ENCODE measurements at regions not wholly inside any gene's neighbourhood (a gene's known extent, or its start where the extent isn't known, plus 50 kb on each side); places are given as distances from the start of the nearest gene placed in this dataset.
"Not testable (repeated sequence)": the region's sequence is repeated elsewhere in the genome, so short reads cannot be mapped to it uniquely, and the experiment has no call there.

DNA sequence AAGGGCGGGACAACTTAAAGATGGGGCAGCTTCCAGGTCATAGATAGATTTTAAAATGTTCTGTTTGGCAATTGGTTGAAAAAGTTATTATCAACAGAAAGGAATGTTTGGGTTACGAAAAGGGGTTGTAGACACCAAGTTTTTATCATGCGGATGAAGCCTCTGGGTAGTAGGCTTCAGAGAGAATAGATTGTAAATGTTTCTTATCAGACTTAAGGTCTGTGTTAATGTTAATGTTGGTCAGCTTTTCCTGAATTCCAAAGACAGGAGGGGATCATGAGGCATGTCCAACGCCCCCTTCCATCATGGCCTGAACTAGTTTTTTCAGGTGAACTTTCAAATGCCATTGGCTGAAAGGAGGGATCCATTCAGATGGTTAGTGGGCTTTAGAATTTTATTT lies 84.2 kb upstream of the KIF5B start:
- DNase-seq, result no peak

DNA sequence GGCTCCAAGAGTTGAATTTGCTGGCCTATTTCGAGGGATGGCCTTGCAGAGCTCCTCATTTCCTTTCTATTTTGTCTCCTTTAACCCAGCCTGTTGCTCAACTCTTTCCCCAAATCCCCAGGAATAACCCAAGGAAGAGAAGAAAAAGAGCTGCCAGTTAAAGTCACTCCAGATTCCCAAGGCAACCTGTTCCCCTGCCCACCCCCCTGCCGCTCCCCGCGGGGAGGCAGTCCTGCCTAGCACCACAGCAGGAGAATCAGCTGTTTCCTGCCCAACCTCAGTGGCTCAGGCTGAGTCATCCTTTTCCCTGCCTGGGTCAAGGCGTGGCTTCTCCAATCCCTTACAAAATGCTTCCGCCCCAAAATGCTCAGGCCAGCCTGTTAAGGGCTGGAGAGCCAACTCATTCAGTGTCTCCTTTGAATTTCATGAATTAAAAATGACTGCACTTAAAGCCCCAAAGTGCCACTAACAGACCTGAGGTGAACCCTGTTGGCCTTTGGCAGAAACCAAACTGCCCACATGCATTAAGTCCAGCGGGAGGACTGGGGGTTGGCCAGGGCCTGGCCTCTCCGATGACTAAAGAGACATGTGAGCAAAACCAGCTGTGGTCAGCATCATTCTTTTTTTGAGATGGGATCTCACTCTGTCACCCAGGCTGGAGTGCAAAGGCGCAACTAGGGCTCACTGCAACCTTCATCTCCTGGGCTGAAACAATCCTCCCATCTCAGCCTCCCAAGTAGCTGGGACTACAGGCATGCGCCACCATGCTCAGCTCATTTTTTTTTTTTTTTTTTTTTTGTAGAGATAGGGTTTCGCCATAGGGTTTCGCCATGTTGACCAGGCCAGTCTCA lies 83.2 kb upstream of the KIF5B start:
- DNase-seq, result peak in 1 of 2 experiments; percentile 14

DNA sequence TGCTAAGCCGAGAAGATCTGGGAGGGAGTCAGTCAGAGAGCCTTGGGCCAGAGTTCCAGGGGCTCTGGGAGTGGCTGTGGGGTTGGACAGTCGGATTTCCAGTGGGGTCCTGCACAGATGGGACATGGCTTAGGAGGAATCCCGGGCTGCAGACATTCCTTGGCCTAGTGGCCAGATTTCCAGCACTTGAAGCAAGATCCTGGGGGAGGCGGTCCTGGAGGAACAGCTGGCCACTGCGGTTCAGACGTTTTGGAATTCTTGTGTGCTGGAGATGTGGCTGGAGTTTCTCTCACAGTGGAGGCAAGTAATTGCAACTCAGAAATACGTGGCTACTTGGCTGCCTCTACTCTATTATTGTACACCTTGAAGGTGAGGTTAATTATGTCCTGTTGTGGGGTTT lies 80.7 kb upstream of the KIF5B start:
- not testable (repeated sequence) for DNase-seq

DNA sequence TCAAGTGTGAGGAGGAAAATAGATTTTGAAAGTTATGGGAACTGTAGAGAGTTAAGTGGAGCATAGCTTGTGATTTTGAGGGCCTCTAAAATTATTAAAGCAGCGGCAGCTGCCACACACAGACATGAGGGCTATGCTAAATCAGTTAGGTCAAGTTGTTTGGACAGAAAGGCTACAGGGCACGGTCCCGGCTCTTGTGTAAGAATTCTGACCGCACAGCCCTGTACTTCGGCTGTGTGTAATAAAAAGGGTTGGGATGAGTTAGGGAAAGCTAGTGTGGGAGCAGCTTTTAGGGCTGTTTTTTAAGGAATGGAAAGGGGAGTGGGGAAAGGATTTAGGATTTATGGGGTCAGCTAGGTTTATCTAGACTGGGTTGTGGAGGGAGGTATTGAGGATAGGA lies 79.6 kb upstream of the KIF5B start:
- DNase-seq, result not testable (repeated sequence)

DNA sequence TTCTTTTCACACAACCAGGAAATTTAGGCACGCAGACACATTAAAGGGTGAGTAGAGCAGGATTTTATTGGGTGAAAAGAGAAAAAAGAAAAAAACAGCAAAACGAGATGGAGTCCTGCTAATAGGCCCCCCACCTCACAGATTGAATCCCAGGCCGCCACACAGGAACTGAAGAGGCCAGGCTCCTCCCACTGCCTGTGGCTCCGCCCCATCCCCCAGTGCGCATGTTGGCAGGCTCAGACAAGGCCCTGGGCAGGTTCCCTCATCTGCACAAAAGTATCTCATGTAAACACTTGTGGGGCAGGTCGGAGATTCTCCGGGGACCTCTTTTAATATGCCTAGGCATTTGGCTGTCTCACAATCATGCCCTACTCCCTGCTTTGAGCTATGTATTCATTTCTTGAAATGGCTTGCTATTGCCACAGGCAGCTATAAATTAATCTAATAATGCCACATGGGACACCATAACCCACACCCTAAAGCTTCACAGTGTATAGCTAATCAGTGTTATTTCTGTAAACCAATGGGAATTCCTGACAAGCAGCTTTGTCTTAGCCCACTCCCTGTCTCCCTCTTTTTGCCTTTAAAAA lies 76.2 kb upstream of the KIF5B start:
- DNase-seq, result no peak

DNA sequence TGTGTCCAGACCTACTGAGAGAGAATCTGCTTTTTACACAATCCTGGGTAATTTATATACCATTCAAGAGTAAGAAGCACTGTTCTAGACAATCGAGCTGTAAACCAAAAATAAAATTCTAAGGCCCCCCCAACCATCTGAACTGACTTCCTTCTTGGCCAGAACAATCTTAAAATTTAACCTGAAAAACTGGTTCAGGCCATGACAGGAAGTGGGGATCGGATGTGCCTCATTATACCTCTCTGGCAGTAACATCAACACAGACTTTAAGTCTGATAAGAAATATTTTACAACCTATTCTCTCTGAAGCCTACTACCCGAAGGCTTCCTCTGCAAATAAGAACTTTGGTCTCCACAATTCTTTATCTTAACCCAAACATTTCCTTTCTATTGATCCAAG lies 75.2 kb upstream of the KIF5B start:
- DNase-seq, result no peak

DNA sequence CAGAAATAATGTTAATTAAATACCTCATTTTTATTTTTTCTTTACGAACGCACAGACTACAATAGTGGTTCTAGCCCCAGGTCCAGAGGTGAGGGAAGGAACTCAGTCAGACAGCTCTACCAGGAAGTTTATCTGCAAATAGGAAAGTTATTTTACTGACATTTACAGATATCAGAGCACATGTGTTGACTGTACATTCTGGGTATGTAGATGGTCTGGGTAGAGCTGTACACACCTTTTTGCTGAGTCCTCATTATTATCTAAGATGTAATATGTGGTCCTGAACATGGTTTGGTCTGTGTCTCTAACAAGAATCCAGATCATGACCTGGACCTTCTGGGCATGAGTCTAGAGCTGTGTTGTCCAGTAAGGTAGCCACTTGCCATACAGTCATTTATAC lies 74.6 kb upstream of the KIF5B start:
- no peak for DNase-seq

DNA sequence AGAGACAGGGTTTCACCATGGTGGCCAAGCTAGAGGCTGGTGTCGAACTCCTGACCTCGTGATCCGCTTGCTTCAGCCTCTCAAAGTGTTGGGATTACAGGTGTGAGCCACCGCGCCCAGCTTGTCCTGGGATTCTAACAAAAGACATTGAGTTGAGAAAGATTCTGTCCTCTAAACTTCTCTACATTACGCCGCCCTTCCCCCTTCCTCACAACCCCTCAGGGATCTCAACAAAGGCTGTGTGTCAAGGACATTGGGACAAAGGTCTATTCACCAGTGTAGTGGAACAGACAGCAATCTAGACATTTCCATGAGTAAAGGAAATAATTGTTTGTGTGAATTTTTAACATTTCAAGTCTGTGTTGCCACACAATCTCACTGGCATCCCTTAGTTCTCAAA lies 68.8 kb upstream of the KIF5B start:
- no peak for DNase-seq

DNA sequence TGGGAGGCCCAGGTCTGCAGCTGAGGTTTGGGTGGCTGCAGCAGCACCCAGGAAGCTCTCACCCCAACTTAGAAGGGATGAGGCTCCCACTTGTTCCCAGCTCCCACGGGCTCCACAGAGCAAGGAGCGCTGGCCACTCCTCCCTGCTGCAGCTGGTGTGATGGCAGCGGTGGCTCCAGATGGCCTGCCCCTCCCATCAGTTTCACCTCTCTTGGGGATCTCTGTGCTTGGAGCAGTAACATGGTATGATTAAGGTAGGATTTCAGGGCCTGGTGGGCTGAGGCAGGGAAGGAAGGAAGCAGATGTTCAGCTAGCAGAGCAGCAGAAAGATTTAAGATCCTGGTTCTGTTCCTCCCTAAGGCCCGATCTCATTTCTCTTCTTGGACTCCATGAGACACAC lies 66.8 kb upstream of the KIF5B start:
- DNase-seq, result no peak

DNA sequence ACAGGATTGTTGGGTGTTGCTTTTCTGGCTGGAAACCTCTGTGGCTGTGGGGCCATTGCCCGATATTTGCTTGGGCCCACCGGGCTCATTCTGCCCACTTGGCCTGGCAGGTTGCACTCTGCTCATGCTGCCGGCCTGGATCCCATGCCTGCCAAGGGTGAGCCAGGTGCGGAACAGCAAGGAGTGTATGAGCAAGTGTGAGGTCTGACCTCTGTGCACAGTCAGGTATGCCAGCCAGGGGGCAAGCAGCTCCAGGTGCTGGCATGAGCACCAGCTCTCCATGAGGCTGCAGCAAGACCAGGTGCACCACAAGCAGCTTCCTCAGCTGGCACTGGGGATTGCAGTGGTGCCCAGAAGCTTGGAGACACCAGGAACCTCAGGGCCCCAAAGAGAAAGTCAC lies 65.4 kb upstream of the KIF5B start:
- DNase-seq, result no peak

DNA sequence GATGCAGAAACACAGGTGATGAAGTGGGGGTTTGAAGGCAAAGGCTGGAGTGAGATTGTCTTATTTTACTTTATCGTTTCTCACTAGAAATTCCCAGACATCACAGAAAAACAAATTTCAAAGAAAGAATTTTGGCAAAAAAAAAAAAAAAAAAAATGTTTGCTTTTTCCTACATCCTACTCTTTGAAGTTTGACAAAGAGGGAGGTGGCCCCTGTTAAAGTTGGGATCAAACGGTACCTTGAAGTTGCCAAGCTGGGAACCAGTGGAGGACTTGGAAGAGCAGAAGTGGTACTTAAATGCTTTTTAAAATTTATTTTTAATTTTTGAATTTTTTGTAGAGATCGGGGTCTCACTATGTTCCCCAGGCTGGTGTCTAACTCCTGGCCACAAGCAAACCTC lies 63.9 kb upstream of the KIF5B start:
- no peak for DNase-seq

DNA sequence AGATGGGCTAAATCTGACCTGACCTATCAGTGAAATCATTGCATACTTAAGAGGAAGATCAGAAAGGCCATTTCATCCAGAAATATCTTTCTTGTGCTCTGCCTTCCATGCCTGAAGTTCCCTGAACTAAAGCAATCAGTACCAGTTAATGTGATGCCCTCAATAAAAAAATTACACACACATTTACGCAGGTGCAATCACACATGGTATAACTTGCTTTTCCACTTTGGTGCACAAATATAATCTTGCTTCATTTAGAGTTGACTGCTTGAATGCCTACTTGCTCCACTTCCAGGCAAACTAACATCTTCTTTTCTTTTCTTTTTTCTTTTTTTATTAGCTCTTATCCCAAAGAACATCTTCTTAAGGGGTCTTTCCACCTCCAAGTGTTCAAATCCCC lies 58.3 kb upstream of the KIF5B start:
- DNase-seq, result no peak

DNA sequence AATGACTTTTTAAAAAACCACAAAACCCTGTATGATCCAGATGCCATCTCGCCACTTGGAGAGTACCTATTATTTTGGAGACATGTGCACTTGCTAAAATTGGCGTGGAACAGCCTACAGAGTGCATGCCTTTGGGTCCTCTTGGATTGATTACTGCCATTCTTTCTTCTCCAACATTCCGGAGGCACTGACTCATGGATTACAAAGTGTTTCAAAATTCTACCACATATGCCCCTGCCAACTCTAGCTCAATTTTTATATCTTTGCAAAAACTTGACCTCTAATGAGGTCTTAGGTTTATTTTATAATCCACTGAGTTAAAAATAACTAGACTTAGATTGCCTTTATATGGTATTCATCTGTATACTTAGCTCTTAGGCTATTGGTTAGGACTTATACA lies 55.8 kb upstream of the KIF5B start:
- no peak for DNase-seq

DNA sequence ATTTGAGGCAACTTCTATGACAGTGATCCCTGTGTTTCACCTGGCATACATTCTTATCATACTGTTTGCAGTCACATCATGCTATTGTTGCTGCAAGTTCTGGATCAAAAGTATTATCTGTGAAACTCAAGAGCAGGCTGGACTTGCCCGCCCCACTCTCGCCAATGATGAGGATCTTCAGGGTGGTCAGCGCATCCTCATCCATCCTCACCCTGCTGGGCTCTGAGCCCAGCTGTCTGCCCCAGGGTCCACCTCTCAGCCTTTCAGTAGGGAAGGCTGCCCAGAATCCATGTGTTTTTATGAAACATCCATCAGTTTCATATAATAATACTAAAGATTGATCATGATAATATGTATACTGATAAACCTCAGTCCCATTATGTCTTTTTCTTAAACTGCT lies 55.4 kb upstream of the KIF5B start:
- no peak for DNase-seq

DNA sequence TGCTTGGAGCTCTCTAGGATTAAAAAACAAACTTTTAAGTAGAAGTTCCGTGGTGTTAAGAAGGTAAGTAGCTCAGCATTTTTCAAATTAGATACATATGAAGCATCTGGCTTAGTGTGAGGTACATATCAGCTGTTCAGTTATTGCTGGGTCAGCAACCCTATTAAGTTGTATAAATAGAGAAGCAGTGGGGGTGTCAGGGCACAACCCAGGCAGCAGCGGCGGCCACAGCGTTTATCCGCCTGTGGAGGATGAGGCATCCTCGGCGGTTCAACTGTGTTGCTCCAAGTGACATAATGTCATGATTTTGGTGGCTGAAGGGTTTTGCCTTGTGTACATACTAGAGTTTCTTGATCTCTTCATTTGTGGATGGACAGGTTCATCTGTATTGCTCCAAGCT lies 54.6 kb upstream of the KIF5B start:
- no peak for DNase-seq

DNA sequence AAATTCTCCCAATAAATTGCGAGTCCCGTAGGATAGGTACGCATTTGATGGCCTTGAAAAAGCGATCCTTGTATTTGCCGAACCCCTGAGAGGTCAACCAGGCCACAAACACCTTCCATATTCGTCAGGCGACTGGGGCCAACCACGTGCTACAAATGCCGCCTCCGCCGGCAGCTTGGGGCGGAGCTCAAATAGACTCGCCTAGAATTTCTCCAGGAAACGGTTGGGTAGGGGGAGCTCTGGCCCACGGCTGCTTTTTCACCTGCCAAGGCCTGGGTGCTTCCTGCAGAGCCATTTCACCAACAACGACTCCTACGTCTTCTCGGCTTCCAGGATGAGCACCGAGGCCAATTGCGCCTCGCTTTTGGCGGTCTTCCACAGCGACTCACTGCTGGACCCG lies 53.4 kb upstream of the KIF5B start:
- no peak for DNase-seq

Measured in NCI-H2081 (cell line).